ENCODE measurements at regions not wholly inside any gene's neighbourhood (a gene's known extent, or its start where the extent isn't known, plus 50 kb on each side); places are given as distances from the start of the nearest gene placed in this dataset.

DNA sequence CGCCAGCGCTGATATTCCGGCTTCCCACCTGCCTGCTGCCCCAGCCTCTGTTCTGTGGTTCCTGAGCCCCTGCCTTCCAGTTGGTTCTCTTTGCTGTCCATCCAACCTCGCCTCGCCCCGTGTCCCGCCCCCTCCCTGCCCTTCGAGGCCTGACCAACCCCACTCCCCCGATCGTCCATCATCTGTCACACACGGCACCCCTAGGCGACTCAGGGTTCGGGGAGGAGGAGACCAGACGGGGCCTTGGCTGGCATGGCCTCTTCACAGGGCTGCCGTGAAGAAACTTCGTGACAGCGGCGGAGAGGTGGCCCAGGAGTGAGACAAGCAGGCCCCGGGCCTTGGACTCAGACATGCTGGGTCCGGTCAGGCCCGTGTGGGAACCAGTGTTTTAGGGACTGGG, 226.1 kb downstream of the QKI start:
- TF ChIP-seq, protein P1, sequence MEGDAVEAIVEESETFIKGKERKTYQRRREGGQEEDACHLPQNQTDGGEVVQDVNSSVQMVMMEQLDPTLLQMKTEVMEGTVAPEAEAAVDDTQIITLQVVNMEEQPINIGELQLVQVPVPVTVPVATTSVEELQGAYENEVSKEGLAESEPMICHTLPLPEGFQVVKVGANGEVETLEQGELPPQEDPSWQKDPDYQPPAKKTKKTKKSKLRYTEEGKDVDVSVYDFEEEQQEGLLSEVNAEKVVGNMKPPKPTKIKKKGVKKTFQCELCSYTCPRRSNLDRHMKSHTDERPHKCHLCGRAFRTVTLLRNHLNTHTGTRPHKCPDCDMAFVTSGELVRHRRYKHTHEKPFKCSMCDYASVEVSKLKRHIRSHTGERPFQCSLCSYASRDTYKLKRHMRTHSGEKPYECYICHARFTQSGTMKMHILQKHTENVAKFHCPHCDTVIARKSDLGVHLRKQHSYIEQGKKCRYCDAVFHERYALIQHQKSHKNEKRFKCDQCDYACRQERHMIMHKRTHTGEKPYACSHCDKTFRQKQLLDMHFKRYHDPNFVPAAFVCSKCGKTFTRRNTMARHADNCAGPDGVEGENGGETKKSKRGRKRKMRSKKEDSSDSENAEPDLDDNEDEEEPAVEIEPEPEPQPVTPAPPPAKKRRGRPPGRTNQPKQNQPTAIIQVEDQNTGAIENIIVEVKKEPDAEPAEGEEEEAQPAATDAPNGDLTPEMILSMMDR (IDR thresholded peaks at IDR 0.05; ENCODE audit: unreplicated experiment): no peak
- no peak for DNase-seq (ENCODE audit: unreplicated experiment)
- no TSS peak for BruUV-seq (replicated peaks)
- intact Hi-C loops (cut with micrococcal nuclease): no loop called here
- H3K4me3 Mint-ChIP-seq (ENCODE audit: unreplicated experiment): no peak overlapping the region
- peaks cover 5% of the 10 kb centered on the region for H3K4me1 Mint-ChIP-seq (ENCODE audit: insufficient read depth, unreplicated experiment)
- ChIA-PET CTCF (no interaction called here), POLR2A (no interaction called here)
- H3K36me3 Mint-ChIP-seq (ENCODE audit: insufficient read depth, unreplicated experiment): no peaks in the 10 kb centered on the region
- H3K27ac Mint-ChIP-seq (ENCODE audit: low read depth, unreplicated experiment): no peak overlapping the region
- H3K9me3 Mint-ChIP-seq (ENCODE audit: unreplicated experiment): no peaks in the 10 kb centered on the region
- no peaks in the 10 kb centered on the region for H3K27me3 Mint-ChIP-seq (ENCODE audit: insufficient read depth, unreplicated experiment)

DNA sequence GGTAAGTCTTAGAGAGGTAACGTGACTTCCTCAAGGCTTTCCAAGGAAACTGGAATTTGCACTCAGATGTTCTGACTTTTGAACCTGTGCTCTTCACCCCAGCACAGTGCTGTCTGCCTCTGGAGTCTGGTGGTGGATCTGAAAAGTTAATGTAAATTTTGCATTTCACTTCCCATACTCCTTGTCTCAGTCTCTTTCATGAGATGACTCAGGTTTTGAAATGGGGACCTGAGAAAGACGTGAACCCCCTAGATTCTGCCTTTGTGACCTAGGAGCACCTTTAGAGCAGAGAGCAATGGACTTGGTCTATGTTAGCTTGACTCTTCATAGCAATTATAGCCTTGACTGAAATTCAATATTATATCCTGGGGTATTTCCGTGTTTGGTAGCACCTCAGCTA, 223.0 kb downstream of the QKI start:
- BruUV-seq (replicated peaks): no TSS peak

DNA sequence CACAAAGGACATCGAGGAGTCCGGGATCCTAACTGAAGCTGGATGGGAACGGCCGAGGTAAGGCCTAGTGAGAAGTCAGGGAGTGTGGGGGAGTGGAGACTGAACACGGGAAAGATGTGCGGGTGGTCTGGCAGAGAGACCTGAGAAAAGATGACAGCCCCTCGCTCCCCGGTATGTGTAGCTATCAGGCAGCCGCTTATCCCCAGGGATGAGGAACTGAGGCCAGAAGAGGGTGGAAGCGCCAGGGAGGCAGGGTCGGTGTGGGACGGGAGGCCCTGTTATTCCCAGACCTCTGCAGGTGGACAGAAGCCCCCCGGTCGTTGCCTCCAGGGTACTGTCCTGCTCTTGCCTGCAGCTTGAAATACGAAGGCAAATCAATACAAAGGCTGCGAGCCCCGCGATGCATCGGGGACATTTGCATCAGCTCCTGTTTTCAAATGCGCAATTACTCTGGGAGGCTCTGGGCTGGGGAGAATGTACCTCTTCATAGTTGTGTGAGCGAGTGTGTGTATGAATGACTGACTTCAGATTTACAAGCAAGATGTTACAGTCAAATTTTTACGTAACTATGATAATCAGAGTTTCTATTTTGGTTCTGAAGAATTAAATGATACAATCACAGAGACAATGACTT, 221.3 kb downstream of the QKI start:
- BruUV-seq (replicated peaks): no TSS peak
- no peak overlapping the region for H3K27ac Mint-ChIP-seq (ENCODE audit: low read depth, unreplicated experiment)

More for the DNA sequence above, 223.0 kb downstream of the QKI start:
- Mint-ChIP-seq H3K27ac (ENCODE audit: low read depth, unreplicated experiment) (no peak overlapping the region), H3K4me1 (ENCODE audit: insufficient read depth, unreplicated experiment) (no peaks in the 10 kb centered on the region), H3K27me3 (ENCODE audit: insufficient read depth, unreplicated experiment) (no peaks in the 10 kb centered on the region), H3K9me3 (ENCODE audit: unreplicated experiment) (no peaks in the 10 kb centered on the region), H3K4me3 (ENCODE audit: unreplicated experiment) (no peak overlapping the region), H3K36me3 (ENCODE audit: insufficient read depth, unreplicated experiment) (no peaks in the 10 kb centered on the region)
- intact Hi-C loops (cut with micrococcal nuclease): no loop called here
- TF ChIP-seq, protein P1 (IDR thresholded peaks at IDR 0.05; ENCODE audit: unreplicated experiment): no peak
- no peak for DNase-seq (ENCODE audit: unreplicated experiment)
- CTCF ChIA-PET: no interaction called here
- POLR2A ChIA-PET: no interaction called here

DNA sequence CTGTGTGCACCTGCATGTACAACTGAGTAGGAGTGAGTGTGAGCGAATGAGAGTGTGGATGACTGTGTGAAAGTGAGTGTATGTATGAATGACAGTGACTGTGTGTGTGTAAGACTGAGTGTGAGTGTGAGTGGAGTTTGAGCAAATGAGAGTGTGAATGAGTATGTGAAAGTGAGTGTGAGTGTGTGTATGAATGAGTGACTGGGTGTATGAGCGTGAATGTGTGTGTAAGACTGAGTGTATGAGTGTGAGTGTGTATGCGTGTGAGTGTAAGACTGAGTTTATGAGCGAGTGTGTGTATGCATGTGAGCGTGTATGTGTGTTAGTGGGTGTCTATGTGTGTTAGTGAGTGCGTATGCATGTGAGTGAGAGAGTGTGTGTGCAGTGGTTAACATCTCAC, 220.8 kb downstream of the QKI start:
- Mint-ChIP-seq H3K36me3 (ENCODE audit: insufficient read depth, unreplicated experiment) (no peaks in the 10 kb centered on the region), H3K4me1 (ENCODE audit: insufficient read depth, unreplicated experiment) (no peaks in the 10 kb centered on the region), H3K4me3 (ENCODE audit: unreplicated experiment) (no peak overlapping the region), H3K9me3 (ENCODE audit: unreplicated experiment) (no peaks in the 10 kb centered on the region), H3K27me3 (ENCODE audit: insufficient read depth, unreplicated experiment) (no peaks in the 10 kb centered on the region), H3K27ac (ENCODE audit: low read depth, unreplicated experiment) (no peak overlapping the region)
- intact Hi-C loops (cut with micrococcal nuclease): no loop called here
- no peak for DNase-seq (ENCODE audit: unreplicated experiment)
- POLR2A ChIA-PET: interaction anchor here (1.0 kb wide), 1 partner anchor 15 kb away, joined by 3 read pairs; no protein-coding TSS in a partner anchor
- CTCF ChIA-PET: no interaction called here
- TF ChIP-seq, protein P1 (IDR thresholded peaks at IDR 0.05; ENCODE audit: unreplicated experiment): no peak
- no TSS peak for BruUV-seq (replicated peaks)

More for the DNA sequence above, 221.3 kb downstream of the QKI start:
- H3K27me3 Mint-ChIP-seq (ENCODE audit: insufficient read depth, unreplicated experiment): no peaks in the 10 kb centered on the region
- DNase-seq (ENCODE audit: unreplicated experiment): no peak
- POLR2A ChIA-PET: interaction anchor here (1.0 kb wide), 1 partner anchor 15 kb away, joined by 3 read pairs; no protein-coding TSS in a partner anchor
- CTCF ChIA-PET: no interaction called here
- H3K9me3 Mint-ChIP-seq (ENCODE audit: unreplicated experiment): no peaks in the 10 kb centered on the region
- H3K36me3 Mint-ChIP-seq (ENCODE audit: insufficient read depth, unreplicated experiment): no peaks in the 10 kb centered on the region
- TF ChIP-seq, protein P1 (IDR thresholded peaks at IDR 0.05; ENCODE audit: unreplicated experiment): no peak
- intact Hi-C loops (cut with micrococcal nuclease): no loop called here
- no peaks in the 10 kb centered on the region for H3K4me1 Mint-ChIP-seq (ENCODE audit: insufficient read depth, unreplicated experiment)
- no peak overlapping the region for H3K4me3 Mint-ChIP-seq (ENCODE audit: unreplicated experiment)
